ENCODE measurements at regions not wholly inside any gene's neighbourhood (a gene's known extent, or its start where the extent isn't known, plus 50 kb on each side); places are given as distances from the start of the nearest gene placed in this dataset.

DNA sequence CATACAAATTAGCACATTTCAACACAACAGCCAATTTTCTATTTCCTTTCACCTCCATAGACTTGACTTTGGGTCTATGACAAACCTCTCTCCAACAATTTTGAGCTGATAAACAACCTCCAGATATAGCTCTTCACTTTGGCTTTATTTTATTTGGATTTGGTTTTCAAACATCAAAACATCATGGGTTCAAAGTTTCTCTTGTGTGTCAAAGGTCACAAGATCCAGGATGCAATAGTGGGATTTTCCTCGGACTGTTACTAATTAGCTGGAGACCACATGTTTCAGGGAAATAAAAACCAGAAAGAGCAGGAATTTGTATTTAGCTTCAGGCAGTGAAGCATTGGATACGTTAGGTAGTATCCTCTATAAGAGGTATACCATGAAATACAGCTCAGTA is 351.0 kb upstream of the SOX9 start:
- Histone ChIP-seq H3K9me3 (ENCODE audit: control insufficient read depth, insufficient read depth, low read length) (no peaks in the 10 kb centered on the region), H3K4ac (ENCODE audit: low read depth, low read length) (no peak overlapping the region), H4K8ac (ENCODE audit: low read depth in 2 of 2, low read length in 2 of 2) (no peak overlapping the region), H3K23ac (ENCODE audit: low read depth, low read length) (no peak overlapping the region), H2BK5ac (ENCODE audit: low read depth, low read length, poor library complexity, severe bottlenecking) (no peak overlapping the region), H3K27ac (ENCODE audit: insufficient read depth, low read length) (no peak overlapping the region), H3K4me3 (ENCODE audit: insufficient read depth, low read depth, low read length) (no peak overlapping the region), H2AFZ (replicated peaks; ENCODE audit: low read length, poor library complexity) (no peak overlapping the region), H3K36me3 (ENCODE audit: control insufficient read depth, insufficient read depth, low read length) (no peaks in the 10 kb centered on the region), H2AK5ac (ENCODE audit: low read depth, low read length) (no peak overlapping the region), H4K20me1 (ENCODE audit: insufficient read depth, low read length) (no peaks in the 10 kb centered on the region), H3K9ac (ENCODE audit: low read depth, low read length) (no peak overlapping the region), H2BK20ac (ENCODE audit: low read depth, low read length) (no peak overlapping the region), H2BK15ac (ENCODE audit: low read depth, low read length) (no peak overlapping the region), H3K56ac (ENCODE audit: extremely low read depth, insufficient read depth, low read length) (no peak overlapping the region), H2BK120ac (ENCODE audit: low read depth, low read length) (no peak overlapping the region), H3K18ac (ENCODE audit: low read depth, low read length) (no peak overlapping the region), H3K9me1 (ENCODE audit: insufficient read depth, low read length) (no peaks in the 10 kb centered on the region), H3K27me3 (ENCODE audit: control insufficient read depth, insufficient read depth, low read length) (no peaks in the 10 kb centered on the region; the same call in 1 of the 2 replicates), H4K5ac (ENCODE audit: low read depth, low read length) (no peak overlapping the region), H3K4me1 (ENCODE audit: control insufficient read depth, insufficient read depth, low read length) (no peaks in the 10 kb centered on the region), H2AK9ac (replicated peaks; ENCODE audit: low read depth, low read length, poor library complexity) (no peak overlapping the region), H3K79me1 (ENCODE audit: low read depth in 1 of 2, low read length in 2 of 2) (no peaks in the 10 kb centered on the region), H3K4me2 (ENCODE audit: low read depth, low read length) (no peak overlapping the region), H4K91ac (ENCODE audit: insufficient read depth, low read depth, low read length) (no peak overlapping the region), H3K14ac (replicated peaks; ENCODE audit: low read depth, low read length) (no peak overlapping the region)
- in situ Hi-C loops (cut with MboI; ENCODE audit: low sequenced_read_pairs) (no loop called here), intact Hi-C loops (cut with micrococcal nuclease) (no loop called here), dilution Hi-C loops (cut with HindIII; ENCODE audit: low sequenced_read_pairs, unreplicated experiment) (no loop called here)
- ATAC-seq (ENCODE audit: low read depth) = no peak
- CTCF ChIA-PET = interaction anchor here (1.5 kb wide), 1 partner anchor 10 kb away, joined by 4 read pairs; no protein-coding TSS in a partner anchor
- POLR2A ChIA-PET (ENCODE audit: unreplicated experiment) = interaction anchor here (0.6 kb wide), 1 partner anchor 342 kb away, joined by 9 read pairs; no protein-coding TSS in a partner anchor
- no peak for DNase-seq
- no peak for TF ChIP-seq RAD21 (IDR thresholded peaks at IDR 0.05; ENCODE audit: low read length)
- TF ChIP-seq CHD1 (IDR thresholded peaks at IDR 0.05; ENCODE audit: low read depth, low read length) = no peak
- BruUV-seq (replicated peaks) = no TSS peak
- WGBS, 2 experiments (ENCODE audit: extremely low coverage in 2 of 2, insufficient read length in 1 of 2) = no CpG with 5 or more reads among the region's 2 CpGs

Data from IMR-90 (cell line).